Breast epithelium (tissue), 4 donors: ENCODE measurements at regions not wholly inside any gene's neighbourhood (a gene's known extent, or its start where the extent isn't known, plus 50 kb on each side); places are given as distances from the start of the nearest gene placed in this dataset.

Experiments
- DNase-seq, 2 donors: peaks; one replicate each; pipeline ENCODE4 v3.0.0-alpha.2; 2019; ENCODE audit warnings: low spot score in 2 of 2
- H3K27ac ChIP-seq, 2 donors: fragments of 200-600 bp; sonication (generic) in 1 of 2; one replicate each; pipeline ENCODE4 v1.5.1; 2016 to 2019; ENCODE audit warnings: mild to moderate bottlenecking in 1 of 2
- H3K27me3 ChIP-seq, 2 donors: fragments of 200-600 bp; sonication (generic) in 1 of 2; one replicate each; pipeline versions ENCODE4 v1.5.1 to v1.6.0; 2017 to 2019; ENCODE audit warnings: control low read depth in 1 of 2, mild to moderate bottlenecking in 1 of 2
- H3K36me3 ChIP-seq: fragments of 200-600 bp; one replicate; pipeline ENCODE4 v1.5.1; 2019
- H3K4me1 ChIP-seq, 2 donors: fragments of 200-600 bp; sonication (generic); one replicate each; pipeline ENCODE4 v1.5.1; 2016 to 2019; ENCODE audit warnings: control low read depth in 1 of 2
- H3K4me3 ChIP-seq, 3 donors: fragments of 200-600 bp; sonication (generic); 1 replicate in 2 of 3; 2 replicates in 1 of 3; pipeline ENCODE4 v1.5.1; 2016 to 2019; ENCODE audit warnings: mild to moderate bottlenecking in 3 of 3, moderate library complexity in 2 of 3
- H3K9me3 ChIP-seq, 2 donors: fragments of 200-600 bp; sonication (generic) in 1 of 2; one replicate each; pipeline ENCODE4 v1.5.1; 2016 to 2019; ENCODE audit warnings: control low read depth in 1 of 2
- POLR2A ChIP-seq: fragments of 450-650 bp; IDR thresholded peaks from one replicate; pipeline ENCODE4 v1.6.1; 2016; ENCODE audit warnings: antibody characterized with exemption, mild to moderate bottlenecking, moderate library complexity
- POLR2AphosphoS5 ChIP-seq, 3 donors: sonication (generic); formaldehyde crosslinking; IDR thresholded peaks; one replicate each; pipeline ENCODE4 v1.6.1; 2017; ENCODE audit warnings: antibody characterized with exemption in 3 of 3
- intact Hi-C: fragments of 100-400 bp; cut with DNase I; formaldehyde crosslinking; loops from one replicate; pipeline ENCODE4 v1.15.1; 2023; ENCODE audit warnings: low total_unique reads
- TF ChIP-seq, protein P1 (sequence below), 3 donors: fragments of 450-650 bp; IDR thresholded peaks; one replicate each; pipeline ENCODE4 v1.5.1; 2016 to 2017; ENCODE audit warnings: antibody characterized with exemption in 3 of 3, mild to moderate bottlenecking in 3 of 3, moderate library complexity in 3 of 3

DNA sequence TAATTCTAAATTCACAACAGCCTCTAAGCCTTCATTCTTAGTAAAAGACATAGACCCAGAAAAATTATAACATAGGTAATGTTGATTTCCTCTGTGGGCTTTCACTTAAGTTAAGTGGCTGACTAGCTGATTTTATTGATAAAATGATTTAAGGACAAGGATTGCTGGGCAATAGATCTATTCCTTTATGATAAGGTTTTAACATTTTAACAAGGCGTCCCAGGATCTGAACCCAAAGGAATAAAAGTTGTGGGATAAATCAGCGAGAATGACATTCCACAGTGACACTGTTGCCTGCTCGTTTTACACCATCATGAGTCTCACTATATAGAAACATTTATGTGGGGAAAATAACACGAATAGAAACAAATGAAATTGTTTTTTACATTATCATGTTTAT, 1151.0 kb downstream of the ZPLD1 start:
- DNase-seq = no peak
- intact Hi-C loops = no loop called here
- H3K27me3 ChIP-seq = no peaks in the 10 kb centered on the region
- no peak overlapping the region for H3K4me3 ChIP-seq
- no peaks in the 10 kb centered on the region for H3K4me1 ChIP-seq
- no peak overlapping the region for H3K27ac ChIP-seq
- no peaks in the 10 kb centered on the region for H3K9me3 ChIP-seq
- no peaks in the 10 kb centered on the region for H3K36me3 ChIP-seq
- TF ChIP-seq POLR2A (no peak), POLR2AphosphoS5 (IDR thresholded peaks at IDR 0.05) (no peak)
- TF ChIP-seq, protein P1, sequence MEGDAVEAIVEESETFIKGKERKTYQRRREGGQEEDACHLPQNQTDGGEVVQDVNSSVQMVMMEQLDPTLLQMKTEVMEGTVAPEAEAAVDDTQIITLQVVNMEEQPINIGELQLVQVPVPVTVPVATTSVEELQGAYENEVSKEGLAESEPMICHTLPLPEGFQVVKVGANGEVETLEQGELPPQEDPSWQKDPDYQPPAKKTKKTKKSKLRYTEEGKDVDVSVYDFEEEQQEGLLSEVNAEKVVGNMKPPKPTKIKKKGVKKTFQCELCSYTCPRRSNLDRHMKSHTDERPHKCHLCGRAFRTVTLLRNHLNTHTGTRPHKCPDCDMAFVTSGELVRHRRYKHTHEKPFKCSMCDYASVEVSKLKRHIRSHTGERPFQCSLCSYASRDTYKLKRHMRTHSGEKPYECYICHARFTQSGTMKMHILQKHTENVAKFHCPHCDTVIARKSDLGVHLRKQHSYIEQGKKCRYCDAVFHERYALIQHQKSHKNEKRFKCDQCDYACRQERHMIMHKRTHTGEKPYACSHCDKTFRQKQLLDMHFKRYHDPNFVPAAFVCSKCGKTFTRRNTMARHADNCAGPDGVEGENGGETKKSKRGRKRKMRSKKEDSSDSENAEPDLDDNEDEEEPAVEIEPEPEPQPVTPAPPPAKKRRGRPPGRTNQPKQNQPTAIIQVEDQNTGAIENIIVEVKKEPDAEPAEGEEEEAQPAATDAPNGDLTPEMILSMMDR (IDR thresholded peaks at IDR 0.05) = no peak

DNA sequence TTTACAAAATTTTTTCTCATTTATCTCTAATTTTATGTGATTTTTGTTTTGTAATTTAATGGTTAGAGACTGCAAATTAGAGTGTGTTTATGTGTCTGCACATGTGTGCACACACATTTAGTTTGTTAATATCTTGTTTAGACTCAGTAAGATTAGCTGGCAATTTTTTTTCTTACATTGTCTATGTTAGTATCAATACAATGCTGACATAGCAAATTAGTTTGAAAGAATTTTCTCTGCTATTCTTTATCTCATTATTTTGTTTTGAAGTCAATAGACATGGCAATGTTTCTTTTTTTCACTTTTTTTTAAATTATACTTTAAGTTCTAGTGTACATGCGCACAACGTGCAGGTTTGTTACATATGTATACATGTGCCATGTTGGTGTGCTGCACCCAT, 1155.0 kb downstream of the ZPLD1 start:
- Histone ChIP-seq H3K4me1 (no peaks in the 10 kb centered on the region), H3K9me3 (no peaks in the 10 kb centered on the region), H3K36me3 (no peaks in the 10 kb centered on the region), H3K4me3 (no peak overlapping the region), H3K27me3 (no peaks in the 10 kb centered on the region), H3K27ac (no peak overlapping the region)
- TF ChIP-seq POLR2A (no peak), POLR2AphosphoS5 (IDR thresholded peaks at IDR 0.05) (no peak)
- TF ChIP-seq, protein P1 (IDR thresholded peaks at IDR 0.05) = no peak
- no peak for DNase-seq
- intact Hi-C loops = no loop called here

DNA sequence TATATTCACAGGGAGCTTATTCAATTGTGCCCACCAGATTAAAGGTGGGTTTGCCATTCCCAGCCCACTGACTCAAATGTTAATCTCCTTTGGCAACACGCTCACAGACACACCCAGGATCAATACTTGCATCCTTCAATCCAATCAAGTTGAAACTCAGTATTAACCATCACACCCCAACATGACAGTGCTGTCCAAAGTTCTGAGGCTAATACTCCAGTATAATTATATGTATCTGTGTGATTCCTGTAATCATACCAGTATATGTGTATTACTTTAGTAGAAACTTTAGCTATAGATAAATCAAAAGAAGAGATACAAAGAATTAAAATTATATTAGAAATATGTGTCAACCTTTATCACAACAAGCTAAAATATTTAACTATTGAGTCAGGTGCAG, 1166.0 kb downstream of the ZPLD1 start:
- intact Hi-C loops = no loop called here

DNA sequence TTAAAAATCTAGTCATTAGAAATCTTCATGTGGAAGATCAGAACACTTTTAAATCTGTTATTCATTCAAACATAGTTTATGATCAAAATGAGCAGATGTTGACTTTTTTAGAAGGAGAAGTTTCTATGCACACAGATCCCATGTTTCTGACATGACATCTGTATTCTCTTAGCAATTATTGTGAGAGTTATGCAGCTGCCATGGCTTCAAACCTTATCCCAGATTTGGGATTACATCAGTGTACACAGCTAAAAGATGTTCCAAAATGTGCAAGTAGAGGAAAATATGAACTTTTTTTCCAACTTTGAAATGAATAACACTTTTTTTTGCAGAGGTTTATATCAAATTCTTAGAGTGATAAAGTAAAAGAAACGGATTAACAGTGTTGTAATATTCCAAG, 1166.9 kb downstream of the ZPLD1 start:
- H3K27ac ChIP-seq = no peak overlapping the region
- TF ChIP-seq POLR2A (no peak), POLR2AphosphoS5 (IDR thresholded peaks at IDR 0.05) (no peak)
- TF ChIP-seq, protein P1 (IDR thresholded peaks at IDR 0.05) = no peak
- intact Hi-C loops = no loop called here
- no peaks in the 10 kb centered on the region for H3K4me1 ChIP-seq
- no peak for DNase-seq
- no peak overlapping the region for H3K4me3 ChIP-seq
- H3K9me3 ChIP-seq = no peaks in the 10 kb centered on the region
- H3K36me3 ChIP-seq = no peaks in the 10 kb centered on the region
- H3K27me3 ChIP-seq = no peaks in the 10 kb centered on the region

More for the DNA sequence above, 1166.0 kb downstream of the ZPLD1 start:
- H3K27me3 ChIP-seq = no peaks in the 10 kb centered on the region
- no peaks in the 10 kb centered on the region for H3K4me1 ChIP-seq
- no peak overlapping the region for H3K4me3 ChIP-seq
- DNase-seq = no peak
- TF ChIP-seq, protein P1 (IDR thresholded peaks at IDR 0.05) = no peak
- TF ChIP-seq POLR2AphosphoS5 (IDR thresholded peaks at IDR 0.05) (no peak), POLR2A (no peak)
- H3K27ac ChIP-seq = no peak overlapping the region
- no peaks in the 10 kb centered on the region for H3K9me3 ChIP-seq
- H3K36me3 ChIP-seq = no peaks in the 10 kb centered on the region

DNA sequence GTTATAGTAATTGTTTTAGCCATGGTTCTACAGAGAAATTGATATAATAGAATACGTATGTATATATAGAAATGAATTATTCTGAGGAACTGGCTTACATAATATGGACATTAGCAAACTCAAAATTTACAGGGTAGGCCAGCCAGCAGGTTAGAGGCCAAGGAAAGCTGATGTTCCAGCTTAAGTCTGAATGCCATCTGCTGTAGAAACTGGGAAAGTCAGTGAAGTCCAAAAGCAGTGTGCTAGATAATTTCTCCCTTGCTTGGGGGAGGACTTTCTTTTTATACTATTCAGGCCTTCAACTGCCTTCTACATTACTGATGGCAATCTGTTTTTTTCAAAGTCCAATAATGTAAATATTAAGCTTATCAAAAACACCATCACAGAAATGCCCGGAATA, 1174.7 kb downstream of the ZPLD1 start:
- no peak for TF ChIP-seq POLR2AphosphoS5 (IDR thresholded peaks at IDR 0.05)
- TF ChIP-seq, protein P1 (IDR thresholded peaks at IDR 0.05) = no peak
- TF ChIP-seq POLR2A = no peak
- DNase-seq = no peak
- Histone ChIP-seq H3K27ac (no peak overlapping the region), H3K9me3 (no peaks in the 10 kb centered on the region), H3K4me1 (no peaks in the 10 kb centered on the region), H3K4me3 (no peak overlapping the region), H3K36me3 (no peaks in the 10 kb centered on the region), H3K27me3 (no peaks in the 10 kb centered on the region)
- intact Hi-C loops = no loop called here
